GM12874 (cell line): ENCODE measurements at regions not wholly inside any gene's neighbourhood (a gene's known extent, or its start where the extent isn't known, plus 50 kb on each side); places are given as distances from the start of the nearest gene placed in this dataset.

ENCODE experiments used
- CTCF ChIP-seq: IDR thresholded peaks from 2 replicates; pipeline ENCODE4 v1.5.1; 2011; ENCODE audit warnings: low read depth, mild to moderate bottlenecking, control low read depth, low read length, moderate library complexity; ENCODE audit not compliant: insufficient read depth

- TF ChIP-seq CTCF = no peak
Observed at GRCh38 chr11:123357990-123358827, 71.9 kb upstream of the GRAMD1B start.

GRCh38 chr11:123357353-123357989 is 72.6 kb upstream of the GRAMD1B start:
- no peak for TF ChIP-seq CTCF

GRCh38 chr11:123356539-123356938 is 73.5 kb upstream of the GRAMD1B start:
- TF ChIP-seq CTCF = no peak

GRCh38 chr11:123354371-123354975 is 75.6 kb upstream of the GRAMD1B start:
- no peak for TF ChIP-seq CTCF

- no peak for TF ChIP-seq CTCF
Observed at GRCh38 chr11:123351375-123351774, 78.7 kb upstream of the GRAMD1B start.

- TF ChIP-seq CTCF = no peak
Observed at GRCh38 chr11:123349382-123349781, 80.7 kb upstream of the GRAMD1B start.

GRCh38 chr11:123344790-123345357 is 85.2 kb upstream of the GRAMD1B start:
- no peak for TF ChIP-seq CTCF
